IMR-90 (cell line): ENCODE measurements at regions not wholly inside any gene's neighbourhood (a gene's known extent, or its start where the extent isn't known, plus 50 kb on each side); places are given as distances from the start of the nearest gene placed in this dataset.

Source experiments
- ATAC-seq: fragments of 200-7000 bp; cut with Tn5 transposase; 2 replicates; pipeline ENCODE4 v1.9.1; 2020; ENCODE audit warnings: low read depth, mild to moderate bottlenecking, moderate library complexity
- BruUV-seq: library from RNA; stranded (reverse); fragments of 400-500 nt; replicated peaks from 2 replicates; lab custom pipeline; 2021; lab: Mats Ljungman, UMichigan
- CTCF ChIA-PET: fragments of 300-600 bp; formaldehyde crosslinking; extraction: SDS; loops from one replicate; lab custom pipeline; 2021; ENCODE audit warnings: antibody characterized with exemption; lab: Yijun Ruan, JAX
- POLR2A ChIA-PET: fragments of 300-600 bp; sonication (Branson Sonifier 250); formaldehyde crosslinking; loops from one replicate; lab custom pipeline; 2022; ENCODE audit warnings: antibody characterized with exemption; ENCODE audit not compliant: unreplicated experiment; lab: Charles Lee
- DNase-seq: peaks from one replicate; pipeline ENCODE4 v3.0.0; 2013
- H2AFZ ChIP-seq: replicated peaks from 2 replicates; pipeline ENCODE3; 2013; ENCODE audit warnings: low read length, mild to moderate bottlenecking; ENCODE audit not compliant: poor library complexity
- H2AK5ac ChIP-seq: 2 replicates; pipeline ENCODE4 v1.6.1; 2013; ENCODE audit warnings: low read depth, low read length, inconsistent platforms
- H2AK9ac ChIP-seq: replicated peaks from 2 replicates; pipeline ENCODE3; 2013; ENCODE audit warnings: mild to moderate bottlenecking, low read depth, low read length, moderate library complexity; ENCODE audit not compliant: poor library complexity
- H2BK120ac ChIP-seq: 2 replicates; pipeline ENCODE4 v1.6.1; 2013; ENCODE audit warnings: low read depth, low read length, inconsistent platforms
- H2BK15ac ChIP-seq: 3 replicates; pipeline ENCODE4 v1.6.1; 2013; ENCODE audit warnings: low read depth, low read length, inconsistent platforms
- H2BK20ac ChIP-seq: 2 replicates; pipeline ENCODE4 v1.6.1; 2013; ENCODE audit warnings: low read depth, mild to moderate bottlenecking, inconsistent platforms, low read length, moderate library complexity
- H2BK5ac ChIP-seq: 2 replicates; pipeline ENCODE4 v1.6.1; 2013; ENCODE audit warnings: mild to moderate bottlenecking, low read depth, low read length, inconsistent platforms; ENCODE audit not compliant: poor library complexity, severe bottlenecking
- H3K14ac ChIP-seq: replicated peaks from 2 replicates; pipeline ENCODE4 v1.6.1; 2013; ENCODE audit warnings: low read depth, low read length, inconsistent platforms
- H3K18ac ChIP-seq: 2 replicates; pipeline ENCODE4 v1.6.1; 2013; ENCODE audit warnings: low read depth, low read length, control low read depth
- H3K23ac ChIP-seq: 2 replicates; pipeline ENCODE4 v1.6.1; 2013; ENCODE audit warnings: low read depth, low read length, inconsistent platforms
- H3K27ac ChIP-seq: 2 replicates; pipeline ENCODE4 v1.5.1; 2013; ENCODE audit warnings: mild to moderate bottlenecking, control low read depth, low read length; ENCODE audit not compliant: insufficient read depth
- H3K27me3 ChIP-seq: 2 replicates; pipeline ENCODE4 v1.6.1; 2013; ENCODE audit warnings: low read length; ENCODE audit not compliant: control insufficient read depth, insufficient read depth
- H3K36me3 ChIP-seq: 2 replicates; pipeline ENCODE4 v1.6.1; 2013; ENCODE audit warnings: low read length, mixed read lengths; ENCODE audit not compliant: control insufficient read depth, insufficient read depth
- H3K4ac ChIP-seq: 2 replicates; pipeline ENCODE4 v1.6.1; 2013; ENCODE audit warnings: low read depth, low read length, inconsistent platforms
- H3K4me1 ChIP-seq: 2 replicates; pipeline ENCODE4 v1.6.1; 2013; ENCODE audit warnings: low read length, mixed read lengths; ENCODE audit not compliant: control insufficient read depth, insufficient read depth
- H3K4me2 ChIP-seq: 2 replicates; pipeline ENCODE4 v1.6.1; 2013; ENCODE audit warnings: low read depth, mild to moderate bottlenecking, control low read depth, low read length, moderate library complexity
- H3K4me3 ChIP-seq: 2 replicates; pipeline ENCODE4 v1.5.1; 2013; ENCODE audit warnings: low read depth, mild to moderate bottlenecking, control low read depth, low read length, moderate library complexity; ENCODE audit not compliant: insufficient read depth
- H3K56ac ChIP-seq: 2 replicates; pipeline ENCODE4 v1.6.1; 2013; ENCODE audit warnings: low read length, inconsistent platforms; ENCODE audit not compliant: insufficient read depth; ENCODE audit errors: extremely low read depth
- H3K79me1 ChIP-seq, 2 experiments: 2 replicates each; pipeline ENCODE4 v1.6.1; 2013; ENCODE audit warnings: low read length in 2 of 2, inconsistent platforms in 1 of 2, low read depth in 1 of 2
- H3K9ac ChIP-seq: 2 replicates; pipeline ENCODE4 v1.6.1; 2013; ENCODE audit warnings: low read depth, low read length, control low read depth
- H3K9me1 ChIP-seq: 2 replicates; pipeline ENCODE4 v1.6.1; 2013; ENCODE audit warnings: low read length, inconsistent platforms; ENCODE audit not compliant: insufficient read depth
- H3K9me3 ChIP-seq: 2 replicates; pipeline ENCODE4 v1.6.1; 2013; ENCODE audit warnings: low read length; ENCODE audit not compliant: control insufficient read depth, insufficient read depth
- H4K20me1 ChIP-seq: 2 replicates; pipeline ENCODE4 v1.6.1; 2013; ENCODE audit warnings: low read length, inconsistent platforms; ENCODE audit not compliant: insufficient read depth
- H4K5ac ChIP-seq: 2 replicates; pipeline ENCODE4 v1.6.1; 2013; ENCODE audit warnings: mild to moderate bottlenecking, low read depth, low read length, control low read depth
- H4K8ac ChIP-seq, 2 experiments: 2 replicates each; pipeline ENCODE4 v1.6.1; 2013; ENCODE audit warnings: low read depth in 2 of 2, low read length in 2 of 2, control low read depth in 1 of 2, inconsistent platforms in 1 of 2
- H4K91ac ChIP-seq: 2 replicates; pipeline ENCODE4 v1.6.1; 2013; ENCODE audit warnings: low read depth, low read length, inconsistent platforms; ENCODE audit not compliant: insufficient read depth
- BHLHE40 ChIP-seq: fragments of 150-350 bp; IDR thresholded peaks from 2 replicates; pipeline ENCODE4 v1.6.1; 2016; ENCODE audit warnings: mild to moderate bottlenecking, low read depth, low read length
- CEBPB ChIP-seq: IDR thresholded peaks from 2 replicates; pipeline ENCODE4 v1.6.1; 2012; ENCODE audit warnings: low read depth, low read length, improper control_type of control experiment
- CTCF ChIP-seq: conservative IDR thresholded peaks from 2 replicates; pipeline ENCODE4 v1.5.1; 2012; ENCODE audit warnings: mild to moderate bottlenecking, low read depth, low read length, improper control_type of control experiment
- ELK1 ChIP-seq: fragments of 150-350 bp; IDR thresholded peaks from 2 replicates; pipeline ENCODE4 v1.6.1; 2016; ENCODE audit warnings: low read depth, mild to moderate bottlenecking, low read length, moderate library complexity, borderline replicate concordance
- FOS ChIP-seq: fragments of 150-350 bp; IDR thresholded peaks from 2 replicates; pipeline ENCODE4 v1.6.1; 2016; ENCODE audit warnings: low read depth, low read length
- MAZ ChIP-seq: IDR thresholded peaks from 2 replicates; pipeline ENCODE4 v1.6.1; 2012; ENCODE audit warnings: low read depth, mild to moderate bottlenecking, low read length, improper control_type of control experiment, moderate library complexity, borderline replicate concordance
- MXI1 ChIP-seq: IDR thresholded peaks from 2 replicates; pipeline ENCODE4 v1.6.1; 2012; ENCODE audit warnings: low read depth, mild to moderate bottlenecking, low read length, moderate library complexity, borderline replicate concordance
- NFE2L2 ChIP-seq: fragments of 150-350 bp; IDR thresholded peaks from 2 replicates; pipeline ENCODE4 v1.6.1; 2016; ENCODE audit warnings: low read depth, mild to moderate bottlenecking, low read length
- POLR2A ChIP-seq: IDR thresholded peaks from 2 replicates; pipeline ENCODE4 v1.6.1; 2012; ENCODE audit warnings: mild to moderate bottlenecking, low read depth, low read length
- RAD21 ChIP-seq: IDR thresholded peaks from 2 replicates; pipeline ENCODE4 v1.6.1; 2012; ENCODE audit warnings: low read length, improper control_type of control experiment
- RFX5 ChIP-seq: IDR thresholded peaks from 2 replicates; pipeline ENCODE4 v1.8.0; 2012; ENCODE audit warnings: low read depth, mild to moderate bottlenecking, low read length, moderate library complexity
- SMC3 ChIP-seq: fragments of 150-350 bp; IDR thresholded peaks from 2 replicates; pipeline ENCODE4 v1.6.1; 2016; ENCODE audit warnings: low read depth, mild to moderate bottlenecking, antibody characterized with exemption, low read length, moderate library complexity
- WGBS, 2 experiments: methylation state at CpG; one replicate each; pipeline versions ENCODE4 v1.1.5 to v1.1.7; 2013; ENCODE audit warnings: missing lambda C conversion rate in 2 of 2; ENCODE audit not compliant: insufficient read length in 1 of 2; ENCODE audit errors: extremely low coverage in 2 of 2; 5-methylcytosine and 5-hydroxymethylcytosine counted together
- dilution Hi-C: fragments of 300-500 bp; cut with HindIII; formaldehyde crosslinking; loops from one replicate; pipeline ENCODE4 v1.14.3; 2018; ENCODE audit warnings: low sequenced_read_pairs; ENCODE audit not compliant: unreplicated experiment
- in situ Hi-C: fragments of 300-500 bp; cut with MboI; formaldehyde crosslinking; loops from 3 replicates; pipeline ENCODE4 v1.14.3; 2019; ENCODE audit warnings: low sequenced_read_pairs, inconsistent platforms, mixed read lengths
- intact Hi-C: fragments of 100-400 bp; cut with micrococcal nuclease; formaldehyde crosslinking; loops from 2 replicates; pipeline ENCODE4 v1.10.0; 2022

GRCh38 chr3:23739536-23739935 lies 66.2 kb upstream of the UBE2E1 start:
- Histone ChIP-seq H2BK20ac (no peak overlapping the region), H3K4ac (peak overlapping the region; percentile 40; the same call in 1 of the 2 replicates), H3K18ac (no peak overlapping the region; the same call in 1 of the 2 replicates), H3K9ac (no peak overlapping the region), H3K27ac (no peak overlapping the region), H3K14ac (no peak overlapping the region; the same call in 1 of the 2 replicates), H3K9me1 (0 out of 2 replicates have a peak, but pooled peaks cover 3% of the 10 kb centered on the region), H3K4me2 (peak overlapping the region; percentile 61; the same call in 1 of the 2 replicates), H2AK5ac (no peak overlapping the region), H3K36me3 (no peaks in the 10 kb centered on the region), H2AK9ac (no peak overlapping the region), H2BK15ac (no peak overlapping the region), H2BK5ac (no peak overlapping the region), H3K56ac (no peak overlapping the region), H2BK120ac (no peak overlapping the region), H3K4me3 (no peak overlapping the region), H3K9me3 (no peaks in the 10 kb centered on the region), H3K23ac (no peak overlapping the region), H4K5ac (no peak overlapping the region), H4K20me1 (no peaks in the 10 kb centered on the region), H4K8ac (no peak overlapping the region), H4K91ac (no peak overlapping the region), H3K4me1 (peaks cover 11% of the 10 kb centered on the region), H3K27me3 (peaks cover 8% of the 10 kb centered on the region), H3K79me1 (no peaks in the 10 kb centered on the region), H2AFZ (no peak overlapping the region)
- WGBS, 2 experiments = no CpG with 5 or more reads among the region's 1 CpG
- POLR2A ChIA-PET = no interaction called here
- ATAC-seq (peak; percentile 70), DNase-seq (peak; percentile 73)
- in situ Hi-C loops = no loop called here
- dilution Hi-C loops = no loop called here
- intact Hi-C loops = no loop called here
- no TSS peak for BruUV-seq
- CTCF ChIA-PET = interaction anchor here (0.6 kb wide), 1 partner anchor 134 kb away, joined by 6 read pairs; no protein-coding TSS in a partner anchor
- TF ChIP-seq FOS (peak; percentile 29; the same call in 1 of the 2 replicates), SMC3 (no peak), MXI1 (peak; percentile 78; the same call in 1 of the 2 replicates), RFX5 (no peak), POLR2A (no peak), BHLHE40 (no peak), RAD21 (no peak), CTCF (no peak), ELK1 (no peak), MAZ (no peak), NFE2L2 (no peak), CEBPB (no peak)
